ENCODE measurements at regions not wholly inside any gene's neighbourhood (a gene's known extent, or its start where the extent isn't known, plus 50 kb on each side); places are given as distances from the start of the nearest gene placed in this dataset.

DNA sequence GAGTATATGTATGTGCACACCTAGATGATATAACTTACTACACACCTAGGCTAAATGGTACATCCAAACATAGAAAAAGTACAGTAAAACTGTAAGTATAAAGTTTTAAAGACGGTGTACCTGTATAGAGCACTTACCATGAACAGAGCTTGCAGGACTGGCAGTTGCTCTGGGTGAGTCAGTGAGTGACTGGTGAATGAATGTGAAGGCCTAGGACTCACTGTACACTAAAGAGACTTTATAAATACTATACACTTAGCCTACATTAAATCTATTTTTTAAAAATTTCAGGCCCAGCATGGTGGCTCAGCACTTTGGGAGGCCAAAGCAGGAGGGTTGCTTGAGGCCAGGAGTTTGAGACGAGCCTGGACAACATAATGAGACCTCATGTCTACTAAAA, 195.3 kb downstream of the FZD1 start:
- no TSS peak for BruUV-seq (replicated peaks)
- intact Hi-C loops (cut with micrococcal nuclease; ENCODE audit: unreplicated experiment): no loop called here

DNA sequence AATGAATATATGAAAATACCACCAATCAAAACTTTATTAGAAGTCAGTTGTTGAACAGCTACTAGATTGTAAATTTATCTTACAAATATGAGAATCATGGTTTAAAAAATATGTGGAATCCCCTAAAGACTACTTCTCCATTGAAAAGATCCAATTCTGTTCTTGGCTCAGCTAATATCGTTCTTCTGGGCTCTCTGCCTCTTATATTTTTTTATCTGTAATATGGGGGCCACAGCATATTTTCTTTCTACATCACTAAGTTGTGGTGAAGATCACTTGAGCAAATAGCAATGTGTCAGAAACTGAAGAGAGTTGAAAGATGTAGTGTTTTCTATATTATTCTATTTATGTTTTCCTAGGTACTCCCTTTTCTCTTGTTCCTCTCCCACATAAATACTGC, 198.1 kb downstream of the FZD1 start:
- peaks cover 8% of the 10 kb centered on the region; the same call in 1 of the 2 replicates for H3K9me3 ChIP-seq (ENCODE audit: control insufficient read depth, insufficient read depth, low read depth, low read length)
- H3K27me3 ChIP-seq (ENCODE audit: control insufficient read depth, insufficient read depth, low read length): no peaks in the 10 kb centered on the region
- POLR2A ChIA-PET: no interaction called here
- no peaks in the 10 kb centered on the region for H3K36me3 ChIP-seq (ENCODE audit: control insufficient read depth, insufficient read depth, low read length)
- no peak for DNase-seq (ENCODE audit: low read depth, low spot score)
- intact Hi-C loops (cut with micrococcal nuclease; ENCODE audit: unreplicated experiment): no loop called here
- H3K4me1 ChIP-seq (ENCODE audit: control insufficient read depth, insufficient read depth, low read length): no peaks in the 10 kb centered on the region
- H3K27ac ChIP-seq (ENCODE audit: low read length): no peak overlapping the region
- in situ Hi-C loops (cut with HindIII; ENCODE audit: low pct_unique_long_range_greater_than_20kb, low sequenced_read_pairs): no loop called here
- CTCF ChIA-PET: no interaction called here
- BruUV-seq (replicated peaks): no TSS peak
- no peak for ATAC-seq
- no peak for TF ChIP-seq POLR2AphosphoS5 (IDR thresholded peaks at IDR 0.05; ENCODE audit: low read depth, low read length)
- TF ChIP-seq, protein P1, sequence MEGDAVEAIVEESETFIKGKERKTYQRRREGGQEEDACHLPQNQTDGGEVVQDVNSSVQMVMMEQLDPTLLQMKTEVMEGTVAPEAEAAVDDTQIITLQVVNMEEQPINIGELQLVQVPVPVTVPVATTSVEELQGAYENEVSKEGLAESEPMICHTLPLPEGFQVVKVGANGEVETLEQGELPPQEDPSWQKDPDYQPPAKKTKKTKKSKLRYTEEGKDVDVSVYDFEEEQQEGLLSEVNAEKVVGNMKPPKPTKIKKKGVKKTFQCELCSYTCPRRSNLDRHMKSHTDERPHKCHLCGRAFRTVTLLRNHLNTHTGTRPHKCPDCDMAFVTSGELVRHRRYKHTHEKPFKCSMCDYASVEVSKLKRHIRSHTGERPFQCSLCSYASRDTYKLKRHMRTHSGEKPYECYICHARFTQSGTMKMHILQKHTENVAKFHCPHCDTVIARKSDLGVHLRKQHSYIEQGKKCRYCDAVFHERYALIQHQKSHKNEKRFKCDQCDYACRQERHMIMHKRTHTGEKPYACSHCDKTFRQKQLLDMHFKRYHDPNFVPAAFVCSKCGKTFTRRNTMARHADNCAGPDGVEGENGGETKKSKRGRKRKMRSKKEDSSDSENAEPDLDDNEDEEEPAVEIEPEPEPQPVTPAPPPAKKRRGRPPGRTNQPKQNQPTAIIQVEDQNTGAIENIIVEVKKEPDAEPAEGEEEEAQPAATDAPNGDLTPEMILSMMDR (IDR thresholded peaks at IDR 0.05): no peak
- TF ChIP-seq TCF7L2 (IDR thresholded peaks at IDR 0.05; ENCODE audit: low read depth, low read length): no peak
- no peak for TF ChIP-seq SIN3A (IDR thresholded peaks at IDR 0.05; ENCODE audit: borderline replicate concordance, insufficient read depth, low read depth, low read length)
- TF ChIP-seq, protein P2, sequence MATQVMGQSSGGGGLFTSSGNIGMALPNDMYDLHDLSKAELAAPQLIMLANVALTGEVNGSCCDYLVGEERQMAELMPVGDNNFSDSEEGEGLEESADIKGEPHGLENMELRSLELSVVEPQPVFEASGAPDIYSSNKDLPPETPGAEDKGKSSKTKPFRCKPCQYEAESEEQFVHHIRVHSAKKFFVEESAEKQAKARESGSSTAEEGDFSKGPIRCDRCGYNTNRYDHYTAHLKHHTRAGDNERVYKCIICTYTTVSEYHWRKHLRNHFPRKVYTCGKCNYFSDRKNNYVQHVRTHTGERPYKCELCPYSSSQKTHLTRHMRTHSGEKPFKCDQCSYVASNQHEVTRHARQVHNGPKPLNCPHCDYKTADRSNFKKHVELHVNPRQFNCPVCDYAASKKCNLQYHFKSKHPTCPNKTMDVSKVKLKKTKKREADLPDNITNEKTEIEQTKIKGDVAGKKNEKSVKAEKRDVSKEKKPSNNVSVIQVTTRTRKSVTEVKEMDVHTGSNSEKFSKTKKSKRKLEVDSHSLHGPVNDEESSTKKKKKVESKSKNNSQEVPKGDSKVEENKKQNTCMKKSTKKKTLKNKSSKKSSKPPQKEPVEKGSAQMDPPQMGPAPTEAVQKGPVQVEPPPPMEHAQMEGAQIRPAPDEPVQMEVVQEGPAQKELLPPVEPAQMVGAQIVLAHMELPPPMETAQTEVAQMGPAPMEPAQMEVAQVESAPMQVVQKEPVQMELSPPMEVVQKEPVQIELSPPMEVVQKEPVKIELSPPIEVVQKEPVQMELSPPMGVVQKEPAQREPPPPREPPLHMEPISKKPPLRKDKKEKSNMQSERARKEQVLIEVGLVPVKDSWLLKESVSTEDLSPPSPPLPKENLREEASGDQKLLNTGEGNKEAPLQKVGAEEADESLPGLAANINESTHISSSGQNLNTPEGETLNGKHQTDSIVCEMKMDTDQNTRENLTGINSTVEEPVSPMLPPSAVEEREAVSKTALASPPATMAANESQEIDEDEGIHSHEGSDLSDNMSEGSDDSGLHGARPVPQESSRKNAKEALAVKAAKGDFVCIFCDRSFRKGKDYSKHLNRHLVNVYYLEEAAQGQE (IDR thresholded peaks at IDR 0.05; ENCODE audit: insufficient read depth in 1 of 2, low read depth in 2 of 2, low read length in 1 of 2): no peak
- H3K4me3 ChIP-seq (ENCODE audit: low read depth in 2 of 2, low read length in 2 of 2): no peak overlapping the region

More for the DNA sequence above, 195.3 kb downstream of the FZD1 start:
- Histone ChIP-seq H3K4me1 (ENCODE audit: control insufficient read depth, insufficient read depth, low read length) (no peaks in the 10 kb centered on the region), H3K9me3 (ENCODE audit: control insufficient read depth, insufficient read depth, low read depth, low read length) (peaks cover 10% of the 10 kb centered on the region; the same call in 1 of the 2 replicates), H3K27me3 (ENCODE audit: control insufficient read depth, insufficient read depth, low read length) (no peaks in the 10 kb centered on the region), H3K36me3 (ENCODE audit: control insufficient read depth, insufficient read depth, low read length) (no peaks in the 10 kb centered on the region), H3K4me3 (ENCODE audit: low read depth in 2 of 2, low read length in 2 of 2) (no peak overlapping the region), H3K27ac (ENCODE audit: low read length) (no peak overlapping the region)
- CTCF ChIA-PET: no interaction called here
- no peak for ATAC-seq
- POLR2A ChIA-PET: no interaction called here
- TF ChIP-seq, protein P1 (IDR thresholded peaks at IDR 0.05): no peak
- in situ Hi-C loops (cut with HindIII; ENCODE audit: low pct_unique_long_range_greater_than_20kb, low sequenced_read_pairs): no loop called here
- DNase-seq (ENCODE audit: low read depth, low spot score): no peak

DNA sequence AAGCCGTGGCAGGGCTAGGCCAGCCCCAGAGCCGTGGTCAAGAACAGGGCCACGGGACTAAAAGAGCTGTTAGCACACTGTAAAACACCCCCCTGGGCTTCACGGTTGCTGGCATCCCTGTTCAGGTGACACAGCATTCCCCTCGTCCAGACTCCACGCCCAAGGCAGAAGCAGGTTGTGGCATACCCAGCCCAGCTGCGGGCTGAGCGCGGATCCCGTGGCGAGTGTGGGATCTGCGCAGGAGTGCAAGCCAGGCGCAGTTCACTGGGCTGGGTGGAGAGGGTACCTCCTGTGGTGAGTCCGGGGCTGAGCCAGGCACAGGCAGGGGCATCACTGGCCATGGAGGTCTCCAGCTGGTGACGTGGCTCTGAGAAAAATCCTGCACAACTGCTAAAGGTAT, 199.1 kb downstream of the FZD1 start:
- H3K4me3 ChIP-seq (ENCODE audit: low read depth in 2 of 2, low read length in 2 of 2): no peak overlapping the region
- DNase-seq (ENCODE audit: low read depth, low spot score): no peak
- BruUV-seq (replicated peaks): no TSS peak
- in situ Hi-C loops (cut with HindIII; ENCODE audit: low pct_unique_long_range_greater_than_20kb, low sequenced_read_pairs) (no loop called here), intact Hi-C loops (cut with micrococcal nuclease; ENCODE audit: unreplicated experiment) (no loop called here)
- TF ChIP-seq TCF7L2 (IDR thresholded peaks at IDR 0.05; ENCODE audit: low read depth, low read length) (no peak), SIN3A (IDR thresholded peaks at IDR 0.05; ENCODE audit: borderline replicate concordance, insufficient read depth, low read depth, low read length) (no peak), POLR2AphosphoS5 (IDR thresholded peaks at IDR 0.05; ENCODE audit: low read depth, low read length) (no peak)
- TF ChIP-seq, protein P2 (IDR thresholded peaks at IDR 0.05; ENCODE audit: insufficient read depth in 1 of 2, low read depth in 2 of 2, low read length in 1 of 2): no peak
- TF ChIP-seq, protein P1 (IDR thresholded peaks at IDR 0.05): no peak
- H3K4me1 ChIP-seq (ENCODE audit: control insufficient read depth, insufficient read depth, low read length): no peaks in the 10 kb centered on the region
- CTCF ChIA-PET: interaction anchor here (0.6 kb wide), 1 partner anchor 21 kb away, joined by 4 read pairs; no protein-coding TSS in a partner anchor
- no peak overlapping the region for H3K27ac ChIP-seq (ENCODE audit: low read length)
- no peak for ATAC-seq
- H3K9me3 ChIP-seq (ENCODE audit: control insufficient read depth, insufficient read depth, low read depth, low read length): no peaks in the 10 kb centered on the region
- POLR2A ChIA-PET: no interaction called here
- no peaks in the 10 kb centered on the region for H3K27me3 ChIP-seq (ENCODE audit: control insufficient read depth, insufficient read depth, low read length)
- no peaks in the 10 kb centered on the region for H3K36me3 ChIP-seq (ENCODE audit: control insufficient read depth, insufficient read depth, low read length)

Measured in Panc1 (cell line).